ENCODE measurements at regions not wholly inside any gene's neighbourhood (a gene's known extent, or its start where the extent isn't known, plus 50 kb on each side); places are given as distances from the start of the nearest gene placed in this dataset.

- TF ChIP-seq POLR2A (IDR thresholded peaks at IDR 0.05; ENCODE audit: low read depth, low read length) = no peak
- DNase-seq (ENCODE audit: insufficient read length, low spot score) (no peak), FAIRE-seq (no peak)
These were observed 279.5 kb downstream of the TMEM114 start for GRCh38 chr16:8310816-8311215.

GRCh38 chr16:8310323-8310722 is 280.0 kb downstream of the TMEM114 start:
- TF ChIP-seq POLR2A (IDR thresholded peaks at IDR 0.05; ENCODE audit: low read depth, low read length) = no peak

GRCh38 chr16:8305201-8305600 is 285.1 kb downstream of the TMEM114 start:
- DNase-seq (ENCODE audit: insufficient read length, low spot score) = no peak
- no peak for FAIRE-seq
- TF ChIP-seq POLR2A (IDR thresholded peaks at IDR 0.05; ENCODE audit: low read depth, low read length) = no peak

More at GRCh38 chr16:8310323-8310722, 280.0 kb downstream of the TMEM114 start:
- DNase-seq (ENCODE audit: insufficient read length, low spot score) (no peak), FAIRE-seq (no peak)

- FAIRE-seq (no peak), DNase-seq (ENCODE audit: insufficient read length, low spot score) (no peak)
- TF ChIP-seq POLR2A (IDR thresholded peaks at IDR 0.05; ENCODE audit: low read depth, low read length) = no peak
These were observed 290.7 kb downstream of the TMEM114 start for GRCh38 chr16:8299635-8300034.

GRCh38 chr16:8295513-8296237 is 294.6 kb downstream of the TMEM114 start:
- FAIRE-seq (no peak), DNase-seq (ENCODE audit: insufficient read length, low spot score) (no peak)
- TF ChIP-seq POLR2A (IDR thresholded peaks at IDR 0.05; ENCODE audit: low read depth, low read length) = no peak

- no peak for FAIRE-seq
- no peak for DNase-seq (ENCODE audit: insufficient read length, low spot score)
- no peak for TF ChIP-seq POLR2A (IDR thresholded peaks at IDR 0.05; ENCODE audit: low read depth, low read length)
These were observed 296.9 kb downstream of the TMEM114 start for GRCh38 chr16:8293413-8293812.

GRCh38 chr16:8292271-8292670 is 298.0 kb downstream of the TMEM114 start:
- DNase-seq (ENCODE audit: insufficient read length, low spot score) = no peak
- no peak for TF ChIP-seq POLR2A (IDR thresholded peaks at IDR 0.05; ENCODE audit: low read depth, low read length)
- FAIRE-seq = no peak

- TF ChIP-seq POLR2A (IDR thresholded peaks at IDR 0.05; ENCODE audit: low read depth, low read length) = no peak
- no peak for DNase-seq (ENCODE audit: insufficient read length, low spot score)
- FAIRE-seq = no peak
These were observed 304.0 kb downstream of the TMEM114 start for GRCh38 chr16:8286348-8286747.

- FAIRE-seq (no peak), DNase-seq (ENCODE audit: insufficient read length, low spot score) (no peak)
- TF ChIP-seq POLR2A (IDR thresholded peaks at IDR 0.05; ENCODE audit: low read depth, low read length) = no peak
These were observed 307.1 kb downstream of the TMEM114 start for GRCh38 chr16:8283195-8283594.

- TF ChIP-seq POLR2A (IDR thresholded peaks at IDR 0.05; ENCODE audit: low read depth, low read length) = no peak
- DNase-seq (ENCODE audit: insufficient read length, low spot score) (no peak), FAIRE-seq (no peak)
These were observed 312.2 kb downstream of the TMEM114 start for GRCh38 chr16:8278031-8278580.

- no peak for DNase-seq (ENCODE audit: insufficient read length, low spot score)
- no peak for FAIRE-seq
- no peak for TF ChIP-seq POLR2A (IDR thresholded peaks at IDR 0.05; ENCODE audit: low read depth, low read length)
These were observed 319.0 kb downstream of the TMEM114 start for GRCh38 chr16:8271344-8271743.

- FAIRE-seq (no peak), DNase-seq (ENCODE audit: insufficient read length, low spot score) (no peak)
- TF ChIP-seq POLR2A (IDR thresholded peaks at IDR 0.05; ENCODE audit: low read depth, low read length) = no peak
These were observed 328.0 kb downstream of the TMEM114 start for GRCh38 chr16:8262299-8262698.

- TF ChIP-seq POLR2A (IDR thresholded peaks at IDR 0.05; ENCODE audit: low read depth, low read length) = no peak
These were observed 330.2 kb downstream of the TMEM114 start for GRCh38 chr16:8260140-8260539.

GRCh38 chr16:8258523-8258922 is 331.8 kb downstream of the TMEM114 start:
- no peak for FAIRE-seq
- no peak for TF ChIP-seq POLR2A (IDR thresholded peaks at IDR 0.05; ENCODE audit: low read depth, low read length)

More at GRCh38 chr16:8260140-8260539, 330.2 kb downstream of the TMEM114 start:
- no peak for FAIRE-seq
- no peak for DNase-seq (ENCODE audit: insufficient read length, low spot score)

GRCh38 chr16:8257561-8257960 is 332.8 kb downstream of the TMEM114 start:
- no peak for FAIRE-seq

More at GRCh38 chr16:8258523-8258922, 331.8 kb downstream of the TMEM114 start:
- DNase-seq (ENCODE audit: insufficient read length, low spot score) = no peak

More at GRCh38 chr16:8257561-8257960, 332.8 kb downstream of the TMEM114 start:
- DNase-seq (ENCODE audit: insufficient read length, low spot score) = no peak
- no peak for TF ChIP-seq POLR2A (IDR thresholded peaks at IDR 0.05; ENCODE audit: low read depth, low read length)

Measured in H54 (cell line).